ENCODE measurements at regions not wholly inside any gene's neighbourhood (a gene's known extent, or its start where the extent isn't known, plus 50 kb on each side); places are given as distances from the start of the nearest gene placed in this dataset.

DNA sequence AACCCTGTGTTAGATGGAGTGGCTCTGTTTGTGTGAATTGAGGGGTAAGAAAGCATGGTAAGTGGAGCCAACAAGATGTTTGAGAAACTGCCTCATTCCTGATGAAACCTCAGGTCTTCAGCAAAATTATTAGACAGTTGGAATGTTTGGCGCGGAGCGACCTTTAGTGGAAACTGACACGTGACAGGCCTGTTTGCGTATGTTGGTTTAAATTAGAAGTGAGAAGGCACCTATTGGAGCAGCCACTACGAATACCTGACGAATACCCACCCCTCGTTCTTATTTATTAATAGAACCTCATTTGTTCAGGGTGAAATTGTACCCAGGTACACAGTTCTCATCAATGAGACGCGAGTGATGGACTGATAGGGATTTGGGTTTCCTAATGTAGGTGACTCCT lies 63.2 kb upstream of the MIR17HG start:
- no peak overlapping the region for H3K4me3 ChIP-seq (ENCODE audit: low read depth, low read length)

- no peak overlapping the region for H3K4me3 ChIP-seq (ENCODE audit: low read depth, low read length)
Observed at GRCh38 chr13:91286317-91286716, 61.2 kb upstream of the MIR17HG start.

DNA sequence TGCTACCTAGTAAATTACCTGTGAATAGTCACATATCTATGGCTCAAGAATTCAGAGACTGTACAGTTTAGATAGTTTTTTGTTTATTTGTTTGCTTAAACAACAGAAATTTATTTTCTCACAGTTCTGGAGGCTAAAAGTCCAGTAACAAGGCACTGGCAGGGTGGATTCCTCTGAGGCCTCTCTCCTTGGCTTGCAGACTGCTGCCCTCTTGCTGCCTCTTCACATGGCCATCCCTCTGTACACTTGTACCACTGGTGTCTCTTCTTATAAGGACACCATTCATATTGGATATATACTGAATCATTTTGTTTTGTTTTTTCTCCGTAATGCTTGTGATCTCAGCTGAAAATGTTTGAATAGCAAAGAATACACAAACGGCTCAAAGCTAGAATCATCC lies 56.4 kb upstream of the MIR17HG start:
- no peak overlapping the region for H3K4me3 ChIP-seq (ENCODE audit: low read depth, low read length)

- no peak overlapping the region for H3K4me3 ChIP-seq (ENCODE audit: low read depth, low read length)
Observed at GRCh38 chr13:91292630-91293221, 54.8 kb upstream of the MIR17HG start.

DNA sequence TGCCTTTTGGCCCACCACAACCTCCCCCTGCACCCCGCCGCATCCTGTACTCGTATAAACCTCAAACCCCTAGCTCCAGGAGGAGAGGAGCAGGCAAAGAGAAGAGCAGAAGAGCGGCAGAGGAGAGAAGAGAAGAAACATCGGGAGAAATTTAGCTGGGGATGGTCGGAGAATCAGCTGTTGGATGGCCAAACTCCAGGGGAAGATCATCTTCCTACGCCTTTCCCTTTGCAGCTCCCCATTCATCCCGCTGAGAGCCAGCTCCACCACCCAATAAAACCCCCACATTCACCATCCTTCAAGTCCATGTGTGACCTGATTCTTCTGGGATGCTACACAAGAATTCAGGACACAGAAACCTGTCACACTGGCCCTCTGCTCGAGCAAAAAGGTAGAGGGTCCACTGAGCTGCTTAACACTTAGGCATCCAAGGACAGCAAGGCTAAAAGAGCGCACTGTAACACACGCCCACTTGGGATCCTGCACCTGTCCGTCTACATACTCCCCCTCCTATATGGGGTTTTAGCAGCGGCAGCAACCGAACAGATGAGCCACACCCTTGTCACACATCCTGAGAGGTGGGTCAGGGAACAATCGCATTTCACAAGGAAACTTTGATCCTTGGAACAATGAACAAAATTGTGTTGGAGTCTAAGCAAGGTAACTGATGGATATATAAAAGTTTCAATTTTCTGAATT lies 51.6 kb upstream of the MIR17HG start:
- no peak overlapping the region for H3K4me3 ChIP-seq (ENCODE audit: low read depth, low read length)

DNA sequence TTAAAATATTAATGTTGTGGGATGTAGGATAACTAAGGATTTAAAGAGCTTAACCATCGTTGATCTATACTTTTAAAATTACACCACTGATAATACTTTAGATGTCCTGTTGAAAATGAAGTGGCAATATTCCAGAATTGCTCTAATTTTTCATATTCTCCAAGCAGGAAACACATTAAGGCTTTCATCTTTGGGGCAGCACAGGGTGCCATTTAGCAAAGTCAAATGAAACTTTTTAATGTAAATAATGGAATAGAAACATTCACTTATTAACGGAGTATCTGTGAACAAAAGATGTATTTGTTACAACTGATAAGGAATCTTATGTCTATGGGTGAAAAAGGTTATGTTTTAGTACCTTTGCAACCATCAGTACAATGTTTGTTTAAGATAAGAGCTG lies 50.0 kb upstream of the MIR17HG start:
- H3K4me3 ChIP-seq (ENCODE audit: low read depth, low read length) = no peak overlapping the region

All from iPS-11a (cell line).